ENCODE measurements at regions not wholly inside any gene's neighbourhood (a gene's known extent, or its start where the extent isn't known, plus 50 kb on each side); places are given as distances from the start of the nearest gene placed in this dataset.

DNA sequence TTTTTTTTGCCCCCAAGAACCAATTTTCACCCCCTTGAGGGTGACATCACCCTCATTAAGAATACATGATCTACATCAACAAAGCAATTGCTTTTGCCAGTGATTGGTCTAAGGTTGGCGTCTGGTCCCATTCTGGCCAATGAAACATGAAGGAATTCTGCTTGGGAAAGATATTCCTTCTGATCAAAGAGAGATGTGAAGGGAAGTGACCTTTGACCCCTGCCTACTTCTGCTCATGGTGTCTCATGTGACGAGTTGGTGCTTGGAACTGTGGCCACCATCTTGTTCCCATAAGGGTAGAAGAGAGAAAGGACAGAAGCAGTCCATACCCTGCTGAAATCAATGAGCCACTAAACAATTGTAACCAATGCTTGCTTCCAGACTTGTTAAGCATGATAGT lies 85.1 kb downstream of the LBH start:
- no peaks in the 10 kb centered on the region for H3K36me3 ChIP-seq (ENCODE audit: control insufficient read depth, insufficient read depth, low read length)
- TF ChIP-seq, protein P1, sequence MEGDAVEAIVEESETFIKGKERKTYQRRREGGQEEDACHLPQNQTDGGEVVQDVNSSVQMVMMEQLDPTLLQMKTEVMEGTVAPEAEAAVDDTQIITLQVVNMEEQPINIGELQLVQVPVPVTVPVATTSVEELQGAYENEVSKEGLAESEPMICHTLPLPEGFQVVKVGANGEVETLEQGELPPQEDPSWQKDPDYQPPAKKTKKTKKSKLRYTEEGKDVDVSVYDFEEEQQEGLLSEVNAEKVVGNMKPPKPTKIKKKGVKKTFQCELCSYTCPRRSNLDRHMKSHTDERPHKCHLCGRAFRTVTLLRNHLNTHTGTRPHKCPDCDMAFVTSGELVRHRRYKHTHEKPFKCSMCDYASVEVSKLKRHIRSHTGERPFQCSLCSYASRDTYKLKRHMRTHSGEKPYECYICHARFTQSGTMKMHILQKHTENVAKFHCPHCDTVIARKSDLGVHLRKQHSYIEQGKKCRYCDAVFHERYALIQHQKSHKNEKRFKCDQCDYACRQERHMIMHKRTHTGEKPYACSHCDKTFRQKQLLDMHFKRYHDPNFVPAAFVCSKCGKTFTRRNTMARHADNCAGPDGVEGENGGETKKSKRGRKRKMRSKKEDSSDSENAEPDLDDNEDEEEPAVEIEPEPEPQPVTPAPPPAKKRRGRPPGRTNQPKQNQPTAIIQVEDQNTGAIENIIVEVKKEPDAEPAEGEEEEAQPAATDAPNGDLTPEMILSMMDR (conservative IDR thresholded peaks at IDR 0.05 in 1 of 2, IDR thresholded peaks at IDR 0.05 in 1 of 2; ENCODE audit: low read depth in 1 of 2, low read length in 2 of 2), result no peak
- TF ChIP-seq EZH2 (IDR thresholded peaks at IDR 0.05; ENCODE audit: low read length, missing control alignments), result no peak
- H2AFZ ChIP-seq (ENCODE audit: low read length), result no peak overlapping the region
- H3K79me2 ChIP-seq (ENCODE audit: control insufficient read depth, insufficient read depth, low read length), result no peaks in the 10 kb centered on the region
- H3K9ac ChIP-seq (ENCODE audit: insufficient read depth, low read length), result no peak overlapping the region
- no peak overlapping the region for H3K4me2 ChIP-seq (ENCODE audit: extremely low read depth, insufficient read depth, low read length)
- DNase-seq (ENCODE audit: low read depth in 2 of 2), result no peak
- no peaks in the 10 kb centered on the region for H3K4me1 ChIP-seq (ENCODE audit: control insufficient read depth, extremely low read depth, insufficient read depth, low read length)
- H3K9me3 ChIP-seq (ENCODE audit: control insufficient read depth, insufficient read depth, low read depth, low read length), result no peaks in the 10 kb centered on the region
- no peak overlapping the region for H3K4me3 ChIP-seq (replicated peaks in 1 of 4; ENCODE audit: control extremely low read depth in 1 of 4, insufficient read depth in 1 of 4, low read depth in 3 of 4, low read length in 4 of 4)
- H4K20me1 ChIP-seq (ENCODE audit: control insufficient read depth, extremely low read depth, insufficient read depth, low read length), result no peaks in the 10 kb centered on the region
- no peak overlapping the region for H3K27ac ChIP-seq (ENCODE audit: insufficient read depth, low read length)
- no peaks in the 10 kb centered on the region for H3K27me3 ChIP-seq (ENCODE audit: control insufficient read depth, insufficient read depth, low read length)

DNA sequence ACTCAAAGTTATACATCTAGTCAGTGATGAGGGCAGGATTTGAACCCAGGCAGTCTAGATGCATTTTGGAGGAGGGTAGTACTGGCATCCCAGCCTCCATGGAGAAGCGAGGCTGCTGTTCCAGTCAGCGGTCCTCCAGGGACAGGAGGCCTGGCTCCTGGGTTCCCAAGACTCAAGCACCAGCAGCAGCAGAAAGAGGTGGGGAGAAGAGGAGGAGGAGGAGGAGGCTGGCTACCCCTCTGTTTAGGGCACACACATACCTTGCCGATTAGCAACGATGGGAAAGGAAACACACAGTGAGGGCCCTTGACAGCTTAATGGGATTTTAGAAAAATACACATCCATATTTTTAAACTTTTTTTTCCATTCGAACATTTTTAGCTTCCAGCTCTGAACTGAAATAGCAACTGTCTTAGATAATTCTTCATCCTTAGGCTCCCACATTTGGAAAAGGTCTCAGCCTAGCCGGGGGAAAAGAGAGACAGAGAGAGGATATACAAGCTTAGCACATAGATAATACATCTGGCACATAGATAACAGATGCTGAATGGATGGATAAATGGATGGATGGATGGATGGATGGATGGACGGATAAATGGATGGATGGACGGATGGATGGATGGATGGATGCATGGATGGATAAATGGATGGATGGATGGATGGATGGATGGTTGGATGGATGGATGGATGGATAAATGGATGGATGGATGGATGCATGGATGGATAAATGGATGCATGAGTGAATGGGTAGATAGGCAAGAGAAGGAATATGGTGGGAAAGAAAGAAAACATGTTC lies 87.9 kb downstream of the LBH start:
- Histone ChIP-seq H3K4me1 (ENCODE audit: control insufficient read depth, extremely low read depth, insufficient read depth, low read length) (no peaks in the 10 kb centered on the region), H4K20me1 (ENCODE audit: control insufficient read depth, extremely low read depth, insufficient read depth, low read length) (no peaks in the 10 kb centered on the region), H2AFZ (ENCODE audit: low read length) (no peak overlapping the region), H3K27me3 (ENCODE audit: control insufficient read depth, insufficient read depth, low read length) (no peaks in the 10 kb centered on the region), H3K4me3 (replicated peaks in 1 of 4; ENCODE audit: control extremely low read depth in 1 of 4, insufficient read depth in 1 of 4, low read depth in 3 of 4, low read length in 4 of 4) (no peak overlapping the region), H3K9ac (ENCODE audit: insufficient read depth, low read length) (no peak overlapping the region), H3K9me3 (ENCODE audit: control insufficient read depth, insufficient read depth, low read depth, low read length) (no peaks in the 10 kb centered on the region), H3K27ac (ENCODE audit: insufficient read depth, low read length) (no peak overlapping the region), H3K36me3 (ENCODE audit: control insufficient read depth, insufficient read depth, low read length) (no peaks in the 10 kb centered on the region), H3K79me2 (ENCODE audit: control insufficient read depth, insufficient read depth, low read length) (no peaks in the 10 kb centered on the region), H3K4me2 (ENCODE audit: extremely low read depth, insufficient read depth, low read length) (no peak overlapping the region)
- TF ChIP-seq EZH2 (IDR thresholded peaks at IDR 0.05; ENCODE audit: low read length, missing control alignments), result no peak
- TF ChIP-seq, protein P1 (conservative IDR thresholded peaks at IDR 0.05 in 1 of 2, IDR thresholded peaks at IDR 0.05 in 1 of 2; ENCODE audit: low read depth in 1 of 2, low read length in 2 of 2), result no peak
- DNase-seq (ENCODE audit: low read depth in 2 of 2), result no peak

DNA sequence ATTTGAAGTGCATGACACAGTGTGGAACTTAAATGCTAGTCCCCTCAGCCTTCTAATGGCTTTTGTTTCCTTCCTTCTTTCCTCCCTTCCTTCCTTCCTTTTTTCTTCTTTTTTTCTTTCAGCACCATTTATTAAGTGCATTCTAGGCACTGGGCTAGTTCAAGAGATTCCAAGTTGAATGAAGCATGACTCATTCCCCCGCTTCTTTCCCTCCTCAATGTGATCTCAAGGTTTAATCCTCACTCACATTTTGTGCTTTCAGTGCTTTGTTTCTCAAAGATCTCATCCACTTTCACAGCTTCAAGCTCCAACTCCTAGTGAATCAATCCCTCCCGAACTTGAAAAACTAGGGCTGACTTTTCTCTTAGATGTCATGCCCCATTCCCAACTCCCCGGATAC lies 90.1 kb downstream of the LBH start:
- H3K4me3 ChIP-seq (replicated peaks in 1 of 4; ENCODE audit: control extremely low read depth in 1 of 4, insufficient read depth in 1 of 4, low read depth in 3 of 4, low read length in 4 of 4), result no peak overlapping the region
- DNase-seq (ENCODE audit: low read depth in 2 of 2), result peak; percentile 19 to 43
- H3K9me3 ChIP-seq (ENCODE audit: control insufficient read depth, insufficient read depth, low read depth, low read length), result no peaks in the 10 kb centered on the region
- no peaks in the 10 kb centered on the region for H3K79me2 ChIP-seq (ENCODE audit: control insufficient read depth, insufficient read depth, low read length)
- H2AFZ ChIP-seq (ENCODE audit: low read length), result no peak overlapping the region
- no peaks in the 10 kb centered on the region for H3K27me3 ChIP-seq (ENCODE audit: control insufficient read depth, insufficient read depth, low read length)
- H3K36me3 ChIP-seq (ENCODE audit: control insufficient read depth, insufficient read depth, low read length), result no peaks in the 10 kb centered on the region
- H3K4me1 ChIP-seq (ENCODE audit: control insufficient read depth, extremely low read depth, insufficient read depth, low read length), result no peaks in the 10 kb centered on the region
- no peak overlapping the region for H3K4me2 ChIP-seq (ENCODE audit: extremely low read depth, insufficient read depth, low read length)
- no peak overlapping the region for H3K27ac ChIP-seq (ENCODE audit: insufficient read depth, low read length)
- TF ChIP-seq, protein P1 (conservative IDR thresholded peaks at IDR 0.05 in 1 of 2, IDR thresholded peaks at IDR 0.05 in 1 of 2; ENCODE audit: low read depth in 1 of 2, low read length in 2 of 2), result no peak
- H3K9ac ChIP-seq (ENCODE audit: insufficient read depth, low read length), result no peak overlapping the region
- H4K20me1 ChIP-seq (ENCODE audit: control insufficient read depth, extremely low read depth, insufficient read depth, low read length), result no peaks in the 10 kb centered on the region
